GM21529 (cell line): ENCODE measurements at regions not wholly inside any gene's neighbourhood (a gene's known extent, or its start where the extent isn't known, plus 50 kb on each side); places are given as distances from the start of the nearest gene placed in this dataset.

ENCODE experiments used
- ATAC-seq: cut with Tn5 transposase; IDR thresholded peaks from one replicate; pipeline ENCODE4 v1.9.1; 2021; ENCODE audit not compliant: unreplicated experiment

GRCh38 chr11:24298146-24298545 lies 198.7 kb upstream of the LUZP2 start:
- ATAC-seq: no peak

GRCh38 chr11:24311974-24312373 lies 184.9 kb upstream of the LUZP2 start:
- ATAC-seq: no peak

- ATAC-seq: no peak
Measured at GRCh38 chr11:24312464-24313238, 184.2 kb upstream of the LUZP2 start.

- no peak for ATAC-seq
Measured at GRCh38 chr11:24321229-24321628, 175.6 kb upstream of the LUZP2 start.

DNA sequence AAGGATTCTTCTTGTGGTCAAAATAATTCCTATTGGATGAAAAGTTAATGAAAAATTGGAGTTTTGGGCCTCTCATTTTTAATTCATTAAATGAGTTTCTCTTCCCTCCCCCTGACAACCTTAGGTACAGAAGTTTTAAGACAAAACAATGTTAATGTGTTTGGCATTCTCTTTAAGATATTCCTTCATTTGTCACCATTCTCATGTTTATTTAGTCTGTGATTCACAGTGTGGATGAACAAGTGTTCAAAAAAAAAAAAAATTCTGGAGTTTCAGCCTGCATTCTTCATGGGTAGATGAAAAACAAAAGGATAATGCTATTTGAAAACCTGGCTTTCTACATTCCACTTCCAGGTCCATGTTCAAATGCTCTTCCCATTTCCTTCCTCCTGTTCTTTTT lies 172.6 kb upstream of the LUZP2 start:
- ATAC-seq: no peak

DNA sequence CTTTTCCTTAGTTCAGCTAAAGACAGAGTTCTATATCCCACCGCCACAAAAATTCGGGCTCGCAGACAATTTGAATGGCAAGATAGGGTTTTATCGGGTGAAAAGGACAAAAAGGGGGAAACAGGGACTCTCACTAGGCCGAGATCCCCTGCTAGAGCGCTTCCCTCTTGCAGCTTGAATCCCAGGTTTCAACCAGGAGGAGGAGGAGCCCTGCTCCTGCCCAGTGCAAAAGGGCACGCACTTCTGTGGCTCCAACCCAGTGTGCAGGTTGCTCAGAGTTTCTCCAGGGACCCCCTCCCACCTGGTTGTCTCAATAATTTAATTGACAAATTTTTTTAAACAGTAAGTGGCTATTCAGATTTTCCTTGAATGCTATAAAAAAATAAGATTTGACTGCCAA lies 152.6 kb upstream of the LUZP2 start:
- ATAC-seq: no peak

- no peak for ATAC-seq
Measured at GRCh38 chr11:24348908-24349307, 147.9 kb upstream of the LUZP2 start.

DNA sequence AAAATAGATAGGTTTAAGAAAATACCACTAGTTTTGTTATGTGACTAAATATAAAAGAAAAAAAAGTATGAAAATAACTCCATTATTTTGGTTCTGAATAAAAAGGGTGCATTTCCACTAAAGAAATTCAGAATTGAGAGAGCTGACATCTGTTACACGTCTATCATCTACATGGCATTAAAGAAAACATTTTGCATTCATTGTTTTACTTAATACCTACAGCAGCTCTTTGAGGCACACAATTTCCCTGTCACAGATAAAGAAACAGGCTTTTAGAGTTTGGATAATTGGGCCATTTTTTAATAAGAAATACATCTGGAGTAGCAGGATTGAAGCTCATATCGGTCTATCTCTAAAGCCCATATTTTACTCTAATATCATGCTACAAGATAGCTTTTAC lies 145.7 kb upstream of the LUZP2 start:
- no peak for ATAC-seq

DNA sequence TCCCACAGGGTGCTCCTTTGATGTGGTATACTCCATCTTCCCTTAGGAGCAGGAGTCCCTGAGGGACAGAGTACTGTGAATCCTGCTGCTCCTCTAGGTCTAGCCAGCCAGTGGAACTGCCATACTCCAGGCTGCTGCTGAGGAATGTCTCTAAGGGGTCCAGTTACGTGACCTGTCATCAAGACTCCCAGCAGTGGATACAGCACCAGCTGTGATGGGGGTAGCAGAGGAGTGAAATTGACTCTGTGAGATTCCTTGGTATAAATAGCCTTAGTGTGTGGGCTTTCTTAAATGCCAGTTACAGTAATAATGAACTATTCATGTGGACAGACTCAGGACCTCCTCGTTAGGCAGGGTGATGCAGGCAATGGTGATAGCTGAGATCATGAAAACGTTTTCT lies 140.4 kb upstream of the LUZP2 start:
- no peak for ATAC-seq

- no peak for ATAC-seq
Measured at GRCh38 chr11:24357620-24358410, 139.0 kb upstream of the LUZP2 start.

- no peak for ATAC-seq
Measured at GRCh38 chr11:24372491-24372890, 124.4 kb upstream of the LUZP2 start.

DNA sequence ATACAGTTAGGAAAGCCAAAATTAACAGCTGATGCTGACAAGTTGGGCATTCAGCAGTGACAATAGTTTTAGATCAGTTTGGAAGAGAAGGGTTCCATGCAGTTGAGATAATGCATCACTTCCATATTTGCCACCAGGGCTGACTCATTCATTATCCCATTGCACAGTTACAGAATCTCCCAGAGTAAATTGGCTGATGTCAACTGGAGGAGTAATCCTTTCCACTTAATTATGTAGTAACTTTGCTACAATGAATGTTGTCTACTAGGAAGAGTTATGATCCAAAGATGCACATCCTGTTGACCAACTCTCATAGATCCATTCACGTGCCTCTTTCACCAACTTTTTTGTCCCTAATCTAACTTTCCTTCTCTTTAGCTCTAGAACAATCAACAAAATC lies 123.3 kb upstream of the LUZP2 start:
- no peak for ATAC-seq

DNA sequence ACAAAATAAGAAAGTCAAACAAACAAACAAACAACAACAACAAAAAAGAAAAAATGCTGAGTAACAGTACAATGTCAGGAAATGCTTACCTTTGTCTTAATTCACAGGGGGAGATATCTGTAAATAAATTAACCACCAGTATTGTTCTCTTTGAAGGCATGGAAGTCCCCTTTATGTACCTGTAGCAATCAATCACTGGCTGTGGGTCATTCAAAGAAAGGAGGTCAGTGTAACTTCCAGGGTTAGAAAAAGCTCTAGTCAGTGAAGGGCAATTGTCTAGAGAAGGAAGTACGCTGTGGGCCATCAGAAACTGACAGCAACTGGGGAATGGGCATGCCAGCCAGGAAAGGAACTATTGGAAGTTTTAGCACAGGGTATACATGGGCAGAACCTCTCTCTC lies 121.5 kb upstream of the LUZP2 start:
- no peak for ATAC-seq

- ATAC-seq: no peak
Measured at GRCh38 chr11:24375931-24376330, 120.9 kb upstream of the LUZP2 start.

DNA sequence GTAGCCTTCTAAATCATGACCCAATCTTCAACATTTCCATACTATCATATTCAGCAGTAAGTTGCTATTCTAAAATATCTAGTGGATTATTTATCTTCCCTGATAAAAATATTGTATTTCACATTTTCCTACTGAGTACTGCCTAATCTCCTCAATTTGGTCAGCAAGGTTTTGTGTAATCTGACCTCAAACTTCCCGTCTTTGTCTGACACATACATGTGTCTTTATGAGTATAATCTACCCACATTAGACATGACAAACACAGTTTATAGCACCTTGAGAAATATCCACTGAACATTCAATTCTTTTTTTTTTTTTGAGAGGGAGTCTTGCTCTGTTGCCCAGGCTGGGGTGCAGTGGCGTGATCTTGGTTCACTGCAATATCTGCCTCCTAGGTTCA lies 113.7 kb upstream of the LUZP2 start:
- ATAC-seq: no peak

GRCh38 chr11:24384240-24384639 lies 112.6 kb upstream of the LUZP2 start:
- ATAC-seq: no peak

DNA sequence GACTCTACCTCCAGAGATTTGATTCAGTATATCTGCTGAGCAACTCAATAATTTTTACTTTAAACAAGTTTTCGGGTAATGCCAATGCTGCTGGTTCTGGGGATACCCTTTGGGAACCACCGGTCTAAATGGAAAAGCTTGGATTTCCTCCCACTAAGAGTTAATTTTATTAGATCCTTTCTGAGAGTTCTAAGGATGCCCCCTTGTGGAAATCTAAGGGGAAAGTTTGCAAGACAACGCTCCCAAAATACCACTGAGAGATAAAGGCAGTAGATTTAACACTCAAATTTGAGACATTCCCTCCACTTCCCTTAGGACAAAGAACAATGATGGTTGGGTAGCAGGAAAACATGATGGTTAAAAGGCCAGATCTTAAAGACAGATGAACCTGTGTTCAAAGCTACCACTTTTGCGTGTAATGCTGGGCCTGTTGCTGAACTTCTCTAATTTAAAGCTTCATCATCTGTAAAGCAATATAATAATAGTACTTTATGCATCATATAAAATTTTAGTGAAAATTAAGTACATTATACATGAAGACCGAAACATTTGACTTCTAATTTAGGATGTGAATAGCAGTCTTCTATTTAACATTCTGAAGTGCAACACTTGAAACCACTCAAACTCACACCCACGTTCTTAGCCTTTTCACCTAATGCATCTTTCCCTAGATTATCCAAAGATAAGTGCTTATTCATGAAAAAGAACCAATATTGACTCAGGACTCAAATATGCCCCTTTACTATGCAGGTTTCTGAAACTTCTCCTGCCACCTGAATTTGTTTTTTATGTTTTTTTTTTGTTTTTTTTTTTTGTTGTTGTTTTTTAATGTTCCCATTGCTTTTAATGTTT lies 110.1 kb upstream of the LUZP2 start:
- ATAC-seq: no peak

- ATAC-seq: no peak
Measured at GRCh38 chr11:24389575-24389974, 107.3 kb upstream of the LUZP2 start.

- ATAC-seq: no peak
Measured at GRCh38 chr11:24390016-24390415, 106.8 kb upstream of the LUZP2 start.

- no peak for ATAC-seq
Measured at GRCh38 chr11:24390762-24391161, 106.1 kb upstream of the LUZP2 start.

- no peak for ATAC-seq
Measured at GRCh38 chr11:24391167-24391566, 105.7 kb upstream of the LUZP2 start.
